Panc1 (cell line): ENCODE measurements at regions not wholly inside any gene's neighbourhood (a gene's known extent, or its start where the extent isn't known, plus 50 kb on each side); places are given as distances from the start of the nearest gene placed in this dataset.

Experiments
- ATAC-seq: fragments of 200-7000 bp; cut with Tn5 transposase; 2 replicates; pipeline ENCODE4 v1.9.1; 2020; ENCODE audit warnings: mild to moderate bottlenecking, moderate library complexity
- BruUV-seq: library from RNA; stranded (reverse); fragments of 400-500 nt; replicated peaks from 2 replicates; lab custom pipeline; 2021; lab: Mats Ljungman, UMichigan
- CTCF ChIA-PET: fragments of 300-600 bp; sonication (Branson Sonifier 250); formaldehyde crosslinking; loops from one replicate; lab custom pipeline; 2022; ENCODE audit warnings: antibody characterized with exemption; lab: Charles Lee
- POLR2A ChIA-PET: fragments of 300-600 bp; sonication (Branson Sonifier 250); formaldehyde crosslinking; loops from one replicate; lab custom pipeline; 2022; ENCODE audit warnings: antibody characterized with exemption; lab: Charles Lee
- DNase-seq: peaks from one replicate; pipeline ENCODE4 v3.0.0-alpha.2; 2010; ENCODE audit warnings: low read depth, low spot score
- H3K27ac ChIP-seq: 2 replicates; pipeline ENCODE4 v1.5.1; 2011; ENCODE audit warnings: mild to moderate bottlenecking, low read length, inconsistent platforms
- H3K27me3 ChIP-seq: fragments of 200-500 bp; sonication (Bioruptor generic); 2 replicates; pipeline ENCODE4 v1.6.0; 2014; ENCODE audit warnings: low read length, inconsistent platforms; ENCODE audit not compliant: control insufficient read depth, insufficient read depth
- H3K36me3 ChIP-seq: fragments of 200-500 bp; sonication (Bioruptor generic); 2 replicates; pipeline ENCODE4 v1.5.1; 2014; ENCODE audit warnings: inconsistent platforms, mild to moderate bottlenecking, low read length, moderate library complexity; ENCODE audit not compliant: control insufficient read depth, insufficient read depth
- H3K4me1 ChIP-seq: 2 replicates; pipeline ENCODE4 v1.5.1; 2011; ENCODE audit warnings: inconsistent platforms, mild to moderate bottlenecking, low read length, moderate library complexity; ENCODE audit not compliant: control insufficient read depth, insufficient read depth
- H3K4me3 ChIP-seq, 2 experiments: 2 replicates each; pipeline ENCODE4 v1.5.1; 2011 to 2012; ENCODE audit warnings: low read depth in 2 of 2, low read length in 2 of 2, mild to moderate bottlenecking in 2 of 2, inconsistent platforms in 1 of 2, moderate library complexity in 1 of 2
- H3K9me3 ChIP-seq: fragments of 200-500 bp; sonication (Bioruptor generic); 2 replicates; pipeline ENCODE4 v1.5.1; 2014; ENCODE audit warnings: low read depth, mild to moderate bottlenecking, inconsistent platforms, low read length, moderate library complexity; ENCODE audit not compliant: control insufficient read depth, insufficient read depth
- CTCF ChIP-seq: fragments of 450-650 bp; IDR thresholded peaks from 2 replicates; pipeline ENCODE4 v1.5.1; 2017; ENCODE audit warnings: mild to moderate bottlenecking
- POLR2AphosphoS5 ChIP-seq: IDR thresholded peaks from 2 replicates; pipeline ENCODE4 v1.6.1; 2012; ENCODE audit warnings: mild to moderate bottlenecking, low read depth, low read length, moderate library complexity
- REST ChIP-seq, 2 experiments: IDR thresholded peaks; 2 replicates each; pipeline ENCODE4 v1.6.1; 2011 to 2012; ENCODE audit warnings: low read depth in 2 of 2, control low read depth in 1 of 2, low read length in 1 of 2, mild to moderate bottlenecking in 1 of 2, moderate library complexity in 1 of 2; ENCODE audit not compliant: insufficient read depth in 1 of 2
- SIN3A ChIP-seq: IDR thresholded peaks from 2 replicates; pipeline ENCODE4 v1.6.1; 2012; ENCODE audit warnings: low read depth, mild to moderate bottlenecking, low read length, moderate library complexity, borderline replicate concordance; ENCODE audit not compliant: insufficient read depth
- TCF7L2 ChIP-seq: IDR thresholded peaks from 2 replicates; pipeline ENCODE4 v1.6.1; 2011; ENCODE audit warnings: mild to moderate bottlenecking, low read depth, low read length, inconsistent platforms
- in situ Hi-C: cut with HindIII; loops from 2 replicates; pipeline ENCODE4 v1.10.0; 2016; ENCODE audit warnings: low sequenced_read_pairs, low pct_unique_long_range_greater_than_20kb
- intact Hi-C: fragments of 100-400 bp; cut with micrococcal nuclease; formaldehyde crosslinking; loops from one replicate; pipeline ENCODE4 v1.10.0; 2022; ENCODE audit not compliant: unreplicated experiment

- DNase-seq = no peak
- no peak overlapping the region for H3K4me3 ChIP-seq
- no peaks in the 10 kb centered on the region for H3K4me1 ChIP-seq
- H3K27me3 ChIP-seq = peaks cover 2% of the 10 kb centered on the region; the same call in 1 of the 2 replicates
- no peaks in the 10 kb centered on the region for H3K36me3 ChIP-seq
- no TSS peak for BruUV-seq
- TF ChIP-seq REST (IDR thresholded peaks at IDR 0.05; ENCODE audit: insufficient read depth in 1 of 2, low read depth in 2 of 2, low read length in 1 of 2) = no peak
- no peak for TF ChIP-seq POLR2AphosphoS5
- TF ChIP-seq SIN3A = no peak
- TF ChIP-seq TCF7L2 = no peak
- no peak for TF ChIP-seq CTCF
- ChIA-PET CTCF (no interaction called here), POLR2A (no interaction called here)
- in situ Hi-C loops (no loop called here), intact Hi-C loops (no loop called here)
- ATAC-seq = no peak
- no peak overlapping the region for H3K27ac ChIP-seq
- no peaks in the 10 kb centered on the region for H3K9me3 ChIP-seq
These were observed 98.6 kb downstream of the TBX19 start for GRCh38 chr1:168379104-168379860.

- CTCF ChIA-PET = interaction anchor here (1.5 kb wide), 1 partner anchor 32 kb away, joined by 5 read pairs; no protein-coding TSS in a partner anchor
These were observed 95.1 kb downstream of the TBX19 start for GRCh38 chr1:168375566-168376300.

More at GRCh38 chr1:168375566-168376300, 95.1 kb downstream of the TBX19 start:
- BruUV-seq = no TSS peak
- H3K27ac ChIP-seq = no peak overlapping the region
- ATAC-seq = no peak
- no peak overlapping the region for H3K4me3 ChIP-seq
- no peak for DNase-seq
- TF ChIP-seq CTCF (no peak), REST (IDR thresholded peaks at IDR 0.05; ENCODE audit: insufficient read depth in 1 of 2, low read depth in 2 of 2, low read length in 1 of 2) (no peak), SIN3A (no peak), POLR2AphosphoS5 (no peak), TCF7L2 (no peak)
- no peaks in the 10 kb centered on the region for H3K36me3 ChIP-seq
- in situ Hi-C loops = no loop called here
- POLR2A ChIA-PET = no interaction called here
- no peaks in the 10 kb centered on the region for H3K9me3 ChIP-seq
- H3K27me3 ChIP-seq = no peaks in the 10 kb centered on the region
- no peaks in the 10 kb centered on the region for H3K4me1 ChIP-seq
- intact Hi-C loops = no loop called here
